Fibroblast of skin of left quadriceps (primary cell): ENCODE measurements at regions not wholly inside any gene's neighbourhood (a gene's known extent, or its start where the extent isn't known, plus 50 kb on each side); places are given as distances from the start of the nearest gene placed in this dataset.

ENCODE experiments used
- DNase-seq, 2 experiments: peaks; one replicate each; pipeline ENCODE4 v3.0.0-alpha.2; 2013; ENCODE audit warnings: low read depth in 2 of 2

- no peak for DNase-seq
These were observed 210.6 kb upstream of the FAT1 start for GRCh38 chr4:186934244-186934643.

GRCh38 chr4:186934841-186935443 lies 211.3 kb upstream of the FAT1 start:
- DNase-seq, result no peak

GRCh38 chr4:186935901-186936300 lies 212.2 kb upstream of the FAT1 start:
- no peak for DNase-seq

GRCh38 chr4:186936496-186937375 lies 213.1 kb upstream of the FAT1 start:
- DNase-seq, result peak; percentile 50 to 54

- no peak for DNase-seq
These were observed 215.6 kb upstream of the FAT1 start for GRCh38 chr4:186939226-186939625.

GRCh38 chr4:186939766-186940165 lies 216.1 kb upstream of the FAT1 start:
- DNase-seq, result no peak

GRCh38 chr4:186940476-186940875 lies 216.8 kb upstream of the FAT1 start:
- no peak for DNase-seq

- DNase-seq, result no peak
These were observed 219.2 kb upstream of the FAT1 start for GRCh38 chr4:186942758-186943377.

- no peak for DNase-seq
These were observed 219.8 kb upstream of the FAT1 start for GRCh38 chr4:186943411-186943810.

- no peak for DNase-seq
These were observed 222.5 kb upstream of the FAT1 start for GRCh38 chr4:186946136-186946535.

- DNase-seq, result no peak
These were observed 223.1 kb upstream of the FAT1 start for GRCh38 chr4:186946682-186947294.

GRCh38 chr4:186948361-186949242 lies 224.9 kb upstream of the FAT1 start:
- peak in 1 of 2 experiments; percentile 20 for DNase-seq

- no peak for DNase-seq
These were observed 226.2 kb upstream of the FAT1 start for GRCh38 chr4:186949847-186950246.

- DNase-seq, result no peak
These were observed 229.1 kb upstream of the FAT1 start for GRCh38 chr4:186952709-186953108.

GRCh38 chr4:186953599-186954260 lies 230.1 kb upstream of the FAT1 start:
- no peak for DNase-seq

- no peak for DNase-seq
These were observed 230.9 kb upstream of the FAT1 start for GRCh38 chr4:186954509-186954908.

- DNase-seq, result no peak
These were observed 231.3 kb upstream of the FAT1 start for GRCh38 chr4:186954956-186955355.

GRCh38 chr4:186957952-186958555 lies 234.4 kb upstream of the FAT1 start:
- no peak for DNase-seq

- DNase-seq, result no peak
These were observed 235.2 kb upstream of the FAT1 start for GRCh38 chr4:186958726-186959350.
